HEK293 (cell line): ENCODE measurements at regions not wholly inside any gene's neighbourhood (a gene's known extent, or its start where the extent isn't known, plus 50 kb on each side); places are given as distances from the start of the nearest gene placed in this dataset.

Experiments used
- CTCF ChIA-PET: fragments of 350-600 bp; formaldehyde crosslinking; extraction: SDS; loops from one replicate; lab custom pipeline; 2021; ENCODE audit warnings: antibody characterized with exemption; lab: Yijun Ruan, JAX
- POLR2A ChIA-PET: fragments of 300-600 bp; formaldehyde crosslinking; extraction: SDS; loops from one replicate; lab custom pipeline; 2020; ENCODE audit warnings: antibody characterized with exemption, inconsistent platforms; lab: Yijun Ruan, JAX
- H3K27ac ChIP-seq: fragments of 200-500 bp; sonication (Bioruptor generic); 2 replicates; pipeline ENCODE4 v1.5.1; 2014; ENCODE audit warnings: low read depth, low read length, control low read depth, inconsistent platforms; ENCODE audit errors: extremely low read depth
- H3K36me3 ChIP-seq, 2 experiments: fragments of 200-500 bp in 1 of 2; sonication (Bioruptor generic) in 1 of 2; 1 replicate in 1 of 2; 2 replicates in 1 of 2; pipeline ENCODE4 v1.5.1; 2014 to 2017; ENCODE audit warnings: inconsistent platforms in 2 of 2, low read length in 2 of 2; ENCODE audit not compliant: control insufficient read depth in 2 of 2, insufficient read depth in 1 of 2
- H3K4me1 ChIP-seq: fragments of 200-500 bp; sonication (Bioruptor generic); 2 replicates; pipeline ENCODE4 v1.5.1; 2014; ENCODE audit warnings: mild to moderate bottlenecking, low read length, inconsistent platforms; ENCODE audit not compliant: control insufficient read depth, insufficient read depth
- H3K4me3 ChIP-seq: 2 replicates; pipeline ENCODE4 v1.5.1; 2011; ENCODE audit warnings: low read depth, mild to moderate bottlenecking, control low read depth, low read length, moderate library complexity
- H3K9me3 ChIP-seq: fragments of 200-500 bp; sonication (Bioruptor generic); 2 replicates; pipeline ENCODE4 v1.5.1; 2014; ENCODE audit warnings: low read depth, low read length, inconsistent platforms; ENCODE audit not compliant: control insufficient read depth, insufficient read depth
- AEBP2 ChIP-seq: fragments of 450-650 bp; formaldehyde crosslinking; IDR thresholded peaks from 2 replicates; pipeline ENCODE4 v1.5.1; 2016; ENCODE audit warnings: missing biosample characterization, missing genetic modification characterization, borderline replicate concordance
- GLIS1 ChIP-seq: fragments of 450-650 bp; formaldehyde crosslinking; IDR thresholded peaks from 2 replicates; pipeline ENCODE4 v1.5.1; 2016; ENCODE audit warnings: missing biosample characterization, missing genetic modification characterization
- PRDM10 ChIP-seq: fragments of 450-650 bp; formaldehyde crosslinking; IDR thresholded peaks from 2 replicates; pipeline ENCODE4 v1.5.1; 2016; ENCODE audit warnings: missing biosample characterization, missing genetic modification characterization
- PRDM2 ChIP-seq: fragments of 450-650 bp; formaldehyde crosslinking; IDR thresholded peaks from 2 replicates; pipeline ENCODE4 v1.5.1; 2016; ENCODE audit warnings: missing biosample characterization, missing genetic modification characterization, borderline replicate concordance
- SP7 ChIP-seq: fragments of 450-650 bp; formaldehyde crosslinking; IDR thresholded peaks from 2 replicates; pipeline ENCODE4 v1.5.1; 2016; ENCODE audit warnings: missing biosample characterization, missing genetic modification characterization
- YY1 ChIP-seq: fragments of 450-650 bp; formaldehyde crosslinking; IDR thresholded peaks from 2 replicates; pipeline ENCODE4 v1.5.1; 2018; ENCODE audit warnings: missing biosample characterization, missing genetic modification characterization
- ZBTB11 ChIP-seq: fragments of 450-650 bp; formaldehyde crosslinking; conservative IDR thresholded peaks from 2 replicates; pipeline ENCODE4 v1.5.1; 2016; ENCODE audit warnings: low read depth, missing biosample characterization, missing genetic modification characterization
- ZEB2 ChIP-seq: fragments of 450-650 bp; formaldehyde crosslinking; IDR thresholded peaks from 2 replicates; pipeline ENCODE4 v1.5.1; 2016; ENCODE audit warnings: missing biosample characterization, missing genetic modification characterization
- ZNF138 ChIP-seq: fragments of 450-650 bp; formaldehyde crosslinking; IDR thresholded peaks from 2 replicates; pipeline ENCODE4 v1.5.1; 2016; ENCODE audit warnings: missing biosample characterization, missing genetic modification characterization, borderline replicate concordance
- ZNF169 ChIP-seq: fragments of 450-650 bp; formaldehyde crosslinking; IDR thresholded peaks from 2 replicates; pipeline ENCODE4 v1.5.1; 2016; ENCODE audit warnings: missing biosample characterization, missing genetic modification characterization
- ZNF2 ChIP-seq: fragments of 450-650 bp; formaldehyde crosslinking; IDR thresholded peaks from 2 replicates; pipeline ENCODE4 v1.5.1; 2016; ENCODE audit warnings: missing biosample characterization, missing genetic modification characterization
- ZNF449 ChIP-seq: fragments of 450-650 bp; formaldehyde crosslinking; IDR thresholded peaks from 2 replicates; pipeline ENCODE4 v1.5.1; 2017; ENCODE audit warnings: missing biosample characterization, mild to moderate bottlenecking, missing genetic modification characterization, moderate library complexity
- ZNF48 ChIP-seq: fragments of 450-650 bp; formaldehyde crosslinking; IDR thresholded peaks from 2 replicates; pipeline ENCODE4 v1.5.1; 2016; ENCODE audit warnings: missing biosample characterization, missing genetic modification characterization
- ZNF488 ChIP-seq: fragments of 450-650 bp; formaldehyde crosslinking; IDR thresholded peaks from 2 replicates; pipeline ENCODE4 v1.5.1; 2016; ENCODE audit warnings: missing biosample characterization, missing genetic modification characterization
- ZNF510 ChIP-seq: fragments of 450-650 bp; formaldehyde crosslinking; IDR thresholded peaks from 2 replicates; pipeline ENCODE4 v1.5.1; 2018; ENCODE audit warnings: mild to moderate bottlenecking, missing genetic modification characterization, missing biosample characterization; ENCODE audit not compliant: insufficient replicate concordance
- ZNF585B ChIP-seq: fragments of 450-650 bp; formaldehyde crosslinking; IDR thresholded peaks from 2 replicates; pipeline ENCODE4 v1.5.1; 2016; ENCODE audit warnings: missing biosample characterization, missing genetic modification characterization
- ZNF704 ChIP-seq: fragments of 450-650 bp; formaldehyde crosslinking; IDR thresholded peaks from 2 replicates; pipeline ENCODE4 v1.5.1; 2016; ENCODE audit warnings: missing biosample characterization, missing genetic modification characterization
- ZNF768 ChIP-seq: fragments of 450-650 bp; formaldehyde crosslinking; IDR thresholded peaks from 2 replicates; pipeline ENCODE4 v1.5.1; 2018; ENCODE audit warnings: missing biosample characterization, mild to moderate bottlenecking, missing genetic modification characterization

GRCh38 chr3:13229273-13229949 is 156.2 kb upstream of the IQSEC1 start:
- no peaks in the 10 kb centered on the region for H3K4me1 ChIP-seq
- CTCF ChIA-PET: interaction anchor here (0.6 to 2.3 kb wide), 9 partner anchors 8 to 359 kb away, joined by 3 to 7 read pairs (median 4); no protein-coding TSS in a partner anchor
- no peaks in the 10 kb centered on the region for H3K36me3 ChIP-seq
- TF ChIP-seq YY1 (tag by site-specific recombination) (no peak), ZNF138 (tag by site-specific recombination) (no peak), ZNF48 (tag by site-specific recombination) (no peak), ZNF768 (tag by site-specific recombination) (0 out of 2 replicates have a peak, but pooled peaks have one; percentile 39), ZNF488 (tag by site-specific recombination) (no peak), ZNF510 (tag by site-specific recombination) (no peak), ZEB2 (tag by site-specific recombination) (no peak), ZNF704 (no peak), ZNF2 (peak; percentile 54; the same call in 1 of the 2 replicates), ZNF169 (no peak), PRDM10 (tag by site-specific recombination) (peak; percentile 31; the same call in 1 of the 2 replicates), ZNF585B (tag by site-specific recombination) (no peak), SP7 (tag by site-specific recombination) (no peak), GLIS1 (tag by site-specific recombination) (no peak), AEBP2 (tag by site-specific recombination) (no peak), PRDM2 (tag by site-specific recombination) (no peak), ZBTB11 (tag by site-specific recombination) (no peak), ZNF449 (tag by site-specific recombination) (no peak)

More at GRCh38 chr3:13229273-13229949, 156.2 kb upstream of the IQSEC1 start:
- no peak overlapping the region for H3K27ac ChIP-seq
- H3K4me3 ChIP-seq: no peak overlapping the region
- no peaks in the 10 kb centered on the region for H3K9me3 ChIP-seq
- POLR2A ChIA-PET: no interaction called here
